Transverse colon (tissue), 4 donors: ENCODE measurements at regions not wholly inside any gene's neighbourhood (a gene's known extent, or its start where the extent isn't known, plus 50 kb on each side); places are given as distances from the start of the nearest gene placed in this dataset.

Experiments used
- DNase-seq: peaks from one replicate; pipeline ENCODE4 v3.0.0-alpha.2; 2019
- H3K27ac ChIP-seq, 4 donors: fragments of 200-600 bp; sonication (generic); 2 replicates each; pipeline ENCODE4 v1.5.1; 2016 to 2018; ENCODE audit warnings: inconsistent platforms in 4 of 4
- H3K27me3 ChIP-seq: fragments of 200-600 bp; sonication (generic); 2 replicates; pipeline ENCODE4 v1.5.1; 2017; ENCODE audit warnings: inconsistent platforms
- H3K36me3 ChIP-seq, 4 donors: fragments of 200-600 bp; sonication (generic); 2 replicates each; pipeline ENCODE4 v1.5.1; 2017 to 2019; ENCODE audit warnings: inconsistent platforms in 4 of 4
- H3K4me1 ChIP-seq, 4 donors: fragments of 200-600 bp; sonication (generic); 2 replicates each; pipeline ENCODE4 v1.5.1; 2017 to 2020; ENCODE audit warnings: inconsistent platforms in 4 of 4
- H3K4me3 ChIP-seq, 4 donors: fragments of 200-600 bp; sonication (generic); 1 replicate in 1 of 4; 2 replicates in 3 of 4; pipeline versions ENCODE4 v1.5.1 to v1.6.1; 2017 to 2019; ENCODE audit warnings: inconsistent platforms in 4 of 4
- H3K9me3 ChIP-seq, 2 donors: fragments of 200-600 bp; sonication (generic); 2 replicates each; pipeline ENCODE4 v1.5.1; 2017 to 2019; ENCODE audit warnings: inconsistent platforms in 2 of 2
- CTCF ChIP-seq, 5 experiments: fragments of 200-600 bp in 3 of 5; fragments of 450-650 bp in 2 of 5; sonication (generic) in 3 of 5; IDR thresholded peaks; 1 replicate in 2 of 5; 2 replicates in 3 of 5; pipeline ENCODE4 v1.5.1; 2016 to 2017; ENCODE audit warnings: antibody characterized with exemption in 5 of 5, inconsistent platforms in 3 of 5, mild to moderate bottlenecking in 2 of 5, moderate library complexity in 1 of 5
- EP300 ChIP-seq: sonication (generic); formaldehyde crosslinking; IDR thresholded peaks from one replicate; pipeline ENCODE4 v1.6.1; 2017; ENCODE audit warnings: antibody characterized with exemption, low read depth
- POLR2A ChIP-seq: fragments of 450-650 bp; IDR thresholded peaks from one replicate; pipeline ENCODE4 v1.6.1; 2016; ENCODE audit warnings: antibody characterized with exemption, mild to moderate bottlenecking, moderate library complexity
- POLR2AphosphoS5 ChIP-seq, 3 donors: sonication (generic); formaldehyde crosslinking; IDR thresholded peaks; one replicate each; pipeline ENCODE4 v1.6.1; 2016; ENCODE audit warnings: antibody characterized with exemption in 3 of 3
- WGBS, 2 donors: methylation state at CpG; one replicate each; pipeline ENCODE4 v1.1.5; 2018; ENCODE audit warnings: low coverage in 1 of 2; 5-methylcytosine and 5-hydroxymethylcytosine counted together
- in situ Hi-C, 4 donors: fragments of 200-750 bp; cut with MboI; loops; one replicate each; pipeline versions ENCODE4 v1.15.0 to v1.15.1; 2017; ENCODE audit warnings: low sequenced_read_pairs in 3 of 4, low pct_ligation_motif_present in 1 of 4, low pct_unique_long_range_greater_than_20kb in 1 of 4
- intact Hi-C: fragments of 100-400 bp; cut with DNase I; formaldehyde crosslinking; loops from one replicate; pipeline ENCODE4 v1.15.1; 2023; ENCODE audit warnings: low total_unique reads

DNA sequence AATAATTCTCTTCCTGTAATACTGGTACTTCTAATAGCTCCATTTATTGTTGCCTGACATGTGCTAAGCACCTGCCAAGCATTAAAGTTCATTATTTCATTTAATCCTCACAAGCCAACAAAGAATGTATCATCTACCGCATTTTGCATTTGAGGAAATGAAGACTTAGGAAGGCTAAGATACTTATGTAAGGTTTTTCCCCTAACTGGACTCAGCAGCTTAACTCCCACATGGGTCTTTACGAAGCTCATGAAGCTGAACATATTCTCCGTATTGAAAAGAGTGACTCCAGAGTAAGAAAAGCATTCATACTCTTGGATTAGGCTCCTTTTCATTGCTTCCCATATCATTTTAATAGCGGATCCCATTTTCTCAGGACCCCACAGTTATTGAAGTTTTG, 155.7 kb upstream of the TMEM72 start:
- H3K27me3 ChIP-seq: no peaks in the 10 kb centered on the region
- in situ Hi-C loops (no loop called here), intact Hi-C loops (no loop called here)
- WGBS, 2 donors: 93 to 94% methylated on average over 3 to 4 of the region's 4 CpGs
- no peak overlapping the region for H3K27ac ChIP-seq
- DNase-seq: no peak
- no peak for TF ChIP-seq POLR2AphosphoS5 (IDR thresholded peaks at IDR 0.05)
- no peak for TF ChIP-seq POLR2A
- TF ChIP-seq EP300: no peak
- no peak for TF ChIP-seq CTCF (IDR thresholded peaks at IDR 0.05)
- peaks cover 0 to 6% (median 5%) of the 10 kb centered on the region in 4 donors for H3K4me1 ChIP-seq
- no peaks in the 10 kb centered on the region for H3K9me3 ChIP-seq
- H3K4me3 ChIP-seq: no peak overlapping the region
- H3K36me3 ChIP-seq: no peaks in the 10 kb centered on the region

DNA sequence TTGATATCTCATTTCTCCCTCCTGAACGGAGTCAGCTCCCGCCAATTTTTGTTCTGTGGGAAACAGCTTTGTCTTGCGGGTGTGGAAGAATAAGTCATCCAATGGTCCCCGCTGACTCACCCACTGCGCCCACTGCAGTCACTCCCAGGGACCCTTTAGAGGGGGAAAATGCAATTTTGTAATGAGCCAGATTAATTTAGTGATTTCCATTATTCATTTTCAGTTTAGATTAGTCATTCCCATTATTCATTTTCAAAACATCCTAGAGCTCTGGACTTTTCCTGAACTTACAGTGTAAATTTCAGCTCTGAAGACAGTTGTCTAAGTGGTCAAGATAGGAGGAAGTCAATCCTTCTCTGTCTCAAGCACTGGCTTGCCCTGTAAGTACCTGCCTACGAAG, 154.9 kb upstream of the TMEM72 start:
- DNase-seq: no peak
- Histone ChIP-seq H3K9me3 (no peaks in the 10 kb centered on the region), H3K36me3 (no peaks in the 10 kb centered on the region), H3K4me1 (peaks cover 0 to 6% (median 5%) of the 10 kb centered on the region in 4 donors), H3K27ac (no peak overlapping the region), H3K27me3 (no peaks in the 10 kb centered on the region), H3K4me3 (no peak overlapping the region)
- TF ChIP-seq CTCF (IDR thresholded peaks at IDR 0.05): no peak
- TF ChIP-seq POLR2AphosphoS5 (IDR thresholded peaks at IDR 0.05): no peak
- TF ChIP-seq POLR2A: no peak
- TF ChIP-seq EP300: no peak
- in situ Hi-C loops (no loop called here), intact Hi-C loops (no loop called here)
- 79 to 83% methylated on average over 6 of the region's 6 CpGs for WGBS, 2 donors

DNA sequence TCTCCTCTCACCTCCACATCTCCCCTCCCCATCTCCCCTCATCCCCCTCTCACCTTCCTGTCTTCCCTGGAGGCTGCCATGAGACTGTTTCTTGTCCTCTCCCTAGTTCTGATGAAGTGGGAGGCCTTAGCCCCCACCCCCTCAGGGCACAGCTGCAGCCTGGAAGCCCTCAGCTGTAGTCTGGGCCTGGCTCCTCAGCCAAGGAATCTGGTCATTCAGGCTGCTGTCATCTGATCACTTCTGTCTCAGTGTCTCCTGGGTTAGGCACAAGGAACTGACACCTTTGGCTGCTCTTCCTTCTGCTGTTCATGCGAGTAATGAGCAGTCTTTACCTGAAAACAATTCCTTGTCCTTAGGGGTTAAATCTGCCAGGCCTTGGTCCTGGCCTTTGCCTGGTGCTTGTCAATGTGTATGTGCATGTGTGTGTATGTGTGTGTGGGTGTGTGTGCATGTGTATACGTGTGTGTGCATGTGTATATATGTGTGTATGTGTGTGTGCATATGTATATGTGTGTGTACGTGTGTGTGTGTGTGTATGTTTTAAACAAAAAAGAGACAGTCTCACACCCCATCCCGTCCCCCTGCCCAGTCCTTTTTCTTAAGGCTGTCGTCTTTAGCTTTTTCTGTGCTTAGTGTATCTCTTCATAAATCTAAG, 153.5 kb upstream of the TMEM72 start:
- no peak for DNase-seq
- Histone ChIP-seq H3K36me3 (no peaks in the 10 kb centered on the region), H3K27ac (no peak overlapping the region), H3K27me3 (no peaks in the 10 kb centered on the region), H3K4me1 (peaks cover 0 to 5% (median 3%) of the 10 kb centered on the region in 4 donors), H3K4me3 (no peak overlapping the region), H3K9me3 (no peaks in the 10 kb centered on the region)
- WGBS, 2 donors: 72 to 90% methylated on average over 5 of the region's 5 CpGs
- intact Hi-C loops (no loop called here), in situ Hi-C loops (no loop called here)
- TF ChIP-seq EP300 (no peak), POLR2AphosphoS5 (IDR thresholded peaks at IDR 0.05) (no peak), CTCF (IDR thresholded peaks at IDR 0.05) (no peak), POLR2A (no peak)

DNA sequence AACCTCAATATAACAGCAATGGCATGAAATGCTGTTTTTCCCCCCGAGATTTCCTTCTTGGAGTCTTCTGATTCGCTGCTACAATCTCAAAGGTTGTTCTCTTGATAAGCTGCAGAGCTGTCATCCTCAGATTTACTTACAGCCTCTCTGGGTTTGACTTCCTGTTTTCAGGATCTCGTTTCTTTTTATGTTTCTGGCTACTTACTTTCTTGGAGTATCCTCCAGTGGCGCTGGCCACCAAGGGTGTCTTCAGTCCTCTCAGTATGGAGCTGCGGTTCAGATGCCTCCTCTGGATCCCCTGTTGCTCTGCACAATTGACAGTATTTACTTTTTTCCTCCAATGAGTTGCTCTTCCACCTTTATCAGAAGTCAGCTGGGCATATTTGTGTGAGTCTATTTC, 152.0 kb upstream of the TMEM72 start:
- Histone ChIP-seq H3K9me3 (no peaks in the 10 kb centered on the region), H3K36me3 (no peaks in the 10 kb centered on the region), H3K27me3 (no peaks in the 10 kb centered on the region), H3K27ac (no peak overlapping the region), H3K4me3 (no peak overlapping the region), H3K4me1 (no peaks in the 10 kb centered on the region)
- intact Hi-C loops: no loop called here
- no peak for DNase-seq
- in situ Hi-C loops: no loop called here
- TF ChIP-seq POLR2AphosphoS5 (IDR thresholded peaks at IDR 0.05): no peak
- no peak for TF ChIP-seq EP300
- no peak for TF ChIP-seq CTCF (IDR thresholded peaks at IDR 0.05)
- no peak for TF ChIP-seq POLR2A
- 49 to 72% methylated on average over 2 to 5 of the region's 5 CpGs for WGBS, 2 donors
